Mesenchymal stem cell (in vitro differentiated cells and primary cell): ENCODE measurements at regions not wholly inside any gene's neighbourhood (a gene's known extent, or its start where the extent isn't known, plus 50 kb on each side); places are given as distances from the start of the nearest gene placed in this dataset.

Experiments used
- DNase-seq: peaks from one replicate; pipeline ENCODE4 v3.0.0-alpha.2; 2013
- H2AFZ ChIP-seq: one replicate; pipeline ENCODE4 v1.6.1; 2013; ENCODE audit warnings: low read depth, mild to moderate bottlenecking, control low read depth, inconsistent platforms, low read length, moderate library complexity
- H2AK5ac ChIP-seq: 2 replicates; pipeline ENCODE4 v1.6.1; 2013; ENCODE audit warnings: low read length, moderate library complexity, mild to moderate bottlenecking, inconsistent platforms; ENCODE audit not compliant: severe bottlenecking
- H2BK120ac ChIP-seq: one replicate; pipeline ENCODE4 v1.6.1; 2013; ENCODE audit warnings: low read depth, mild to moderate bottlenecking, inconsistent platforms, low read length, moderate library complexity
- H2BK12ac ChIP-seq, 2 experiments: one replicate each; pipeline ENCODE4 v1.6.1; 2013; ENCODE audit warnings: inconsistent platforms in 2 of 2, low read length in 2 of 2, mild to moderate bottlenecking in 2 of 2, moderate library complexity in 2 of 2, control low read depth in 1 of 2
- H2BK15ac ChIP-seq: one replicate; pipeline ENCODE4 v1.6.1; 2013; ENCODE audit warnings: mild to moderate bottlenecking, low read depth, inconsistent platforms; ENCODE audit not compliant: poor library complexity, severe bottlenecking
- H2BK5ac ChIP-seq: 2 replicates; pipeline ENCODE4 v1.6.1; 2013; ENCODE audit warnings: low read depth, mild to moderate bottlenecking, low read length, control low read depth, inconsistent platforms; ENCODE audit not compliant: poor library complexity, severe bottlenecking
- H3K14ac ChIP-seq, 2 experiments: one replicate each; pipeline ENCODE4 v1.6.1; 2013; ENCODE audit warnings: inconsistent platforms in 2 of 2, low read length in 2 of 2, control low read depth in 1 of 2, mild to moderate bottlenecking in 1 of 2, moderate library complexity in 1 of 2
- H3K18ac ChIP-seq, 2 experiments: one replicate each; pipeline ENCODE4 v1.6.1; 2013; ENCODE audit warnings: inconsistent platforms in 2 of 2, low read length in 2 of 2, control low read depth in 1 of 2, low read depth in 1 of 2, mild to moderate bottlenecking in 1 of 2
- H3K23ac ChIP-seq, 2 experiments: one replicate each; pipeline ENCODE4 v1.6.1; 2013; ENCODE audit warnings: inconsistent platforms in 2 of 2, low read length in 2 of 2, mild to moderate bottlenecking in 2 of 2, moderate library complexity in 2 of 2, control low read depth in 1 of 2
- H3K27ac ChIP-seq: 2 replicates; pipeline ENCODE4 v1.5.1; 2013; ENCODE audit warnings: mild to moderate bottlenecking, moderate library complexity, low read length, control low read depth, inconsistent platforms; ENCODE audit not compliant: poor library complexity, severe bottlenecking
- H3K27me3 ChIP-seq, 2 experiments: 2 replicates each; pipeline versions ENCODE4 v1.6.1 to v1.7.0; 2013; ENCODE audit warnings: low read length in 2 of 2, mild to moderate bottlenecking in 2 of 2, moderate library complexity in 2 of 2, control low read depth in 1 of 2, inconsistent platforms in 1 of 2; ENCODE audit not compliant: control insufficient read depth in 1 of 2, insufficient read depth in 1 of 2
- H3K36me3 ChIP-seq, 2 experiments: 2 replicates each; pipeline versions ENCODE4 v1.6.1 to v1.7.0; 2013; ENCODE audit warnings: low read length in 2 of 2, control low read depth in 1 of 2, inconsistent platforms in 1 of 2, low read depth in 1 of 2, mild to moderate bottlenecking in 1 of 2; ENCODE audit not compliant: insufficient read depth in 2 of 2, control insufficient read depth in 1 of 2
- H3K4ac ChIP-seq, 2 experiments: one replicate each; pipeline ENCODE4 v1.6.1; 2013; ENCODE audit warnings: inconsistent platforms in 2 of 2, low read length in 2 of 2, mild to moderate bottlenecking in 2 of 2, moderate library complexity in 2 of 2, control low read depth in 1 of 2, low read depth in 1 of 2
- H3K4me1 ChIP-seq: 2 replicates; pipeline ENCODE4 v1.6.1; 2013; ENCODE audit warnings: low read depth, low read length, control low read depth; ENCODE audit not compliant: control insufficient read depth, insufficient read depth
- H3K4me2 ChIP-seq: 2 replicates; pipeline ENCODE4 v1.6.1; 2013; ENCODE audit warnings: low read length, mild to moderate bottlenecking, inconsistent platforms; ENCODE audit not compliant: poor library complexity, severe bottlenecking
- H3K4me3 ChIP-seq, 2 experiments: 2 replicates each; pipeline versions ENCODE4 v1.5.1 to v1.7.0; 2013; ENCODE audit warnings: low read length in 2 of 2, mild to moderate bottlenecking in 2 of 2, control low read depth in 1 of 2, low read depth in 1 of 2; ENCODE audit not compliant: insufficient read depth in 1 of 2
- H3K79me1 ChIP-seq: replicated peaks from 2 replicates; pipeline ENCODE4 v1.6.1; 2013; ENCODE audit warnings: mild to moderate bottlenecking, control low read depth, low read length, inconsistent platforms; ENCODE audit not compliant: poor library complexity, severe bottlenecking
- H3K9ac ChIP-seq: 2 replicates; pipeline ENCODE4 v1.7.0; 2013; ENCODE audit warnings: mild to moderate bottlenecking, low read length, moderate library complexity
- H3K9me3 ChIP-seq: 2 replicates; pipeline ENCODE4 v1.7.0; 2013; ENCODE audit warnings: mild to moderate bottlenecking, low read length; ENCODE audit not compliant: control insufficient read depth
- H4K8ac ChIP-seq: one replicate; pipeline ENCODE4 v1.6.1; 2013; ENCODE audit warnings: inconsistent platforms, mild to moderate bottlenecking, low read length, moderate library complexity
- H4K91ac ChIP-seq: one replicate; pipeline ENCODE4 v1.6.1; 2013; ENCODE audit warnings: mild to moderate bottlenecking, low read length, inconsistent platforms
- WGBS: methylation state at CpG from one replicate; pipeline ENCODE4 v1.1.7; 2013; ENCODE audit warnings: mixed read lengths; 5-methylcytosine and 5-hydroxymethylcytosine counted together

GRCh38 chr12:65649126-65649525, 175.2 kb upstream of the HMGA2 start:
- H4K91ac ChIP-seq = no peak overlapping the region
- H3K4me2 ChIP-seq = no peak overlapping the region
- peak overlapping the region; percentile 5 for H2BK5ac ChIP-seq
- H3K9ac ChIP-seq = peak overlapping the region; percentile 85
- no peak overlapping the region for H3K4ac ChIP-seq
- H2BK12ac ChIP-seq = no peak overlapping the region
- H3K79me1 ChIP-seq = peaks cover 1% of the 10 kb centered on the region
- no peaks in the 10 kb centered on the region for H3K36me3 ChIP-seq
- no peak overlapping the region for H2AK5ac ChIP-seq
- 0% methylated on average over 3 of the region's 3 CpGs for WGBS
- DNase-seq = peak; percentile 94
- H3K23ac ChIP-seq = no peak overlapping the region
- no peak overlapping the region for H2BK120ac ChIP-seq
- no peak overlapping the region for H3K18ac ChIP-seq
- no peak overlapping the region for H2AFZ ChIP-seq
- no peak overlapping the region for H2BK15ac ChIP-seq
- H3K4me1 ChIP-seq = no peaks in the 10 kb centered on the region
- peak overlapping the region; percentile 72 for H3K27ac ChIP-seq
- peaks cover 2% of the 10 kb centered on the region for H3K9me3 ChIP-seq
- H3K14ac ChIP-seq = no peak overlapping the region
- no peak overlapping the region for H4K8ac ChIP-seq
- no peak overlapping the region for H3K4me3 ChIP-seq
- H3K27me3 ChIP-seq = no peaks in the 10 kb centered on the region

GRCh38 chr12:65651060-65651459, 173.2 kb upstream of the HMGA2 start:
- Histone ChIP-seq H4K91ac (no peak overlapping the region), H2BK12ac (no peak overlapping the region), H3K9ac (no peak overlapping the region), H3K36me3 (no peaks in the 10 kb centered on the region), H3K27ac (no peak overlapping the region), H3K27me3 (no peaks in the 10 kb centered on the region), H3K18ac (no peak overlapping the region), H2BK15ac (no peak overlapping the region), H4K8ac (no peak overlapping the region), H2AFZ (no peak overlapping the region), H3K4me3 (no peak overlapping the region), H3K14ac (no peak overlapping the region), H3K9me3 (peaks cover 2% of the 10 kb centered on the region), H2BK120ac (no peak overlapping the region), H3K79me1 (peaks cover 1% of the 10 kb centered on the region), H3K4me2 (no peak overlapping the region), H2BK5ac (no peak overlapping the region), H2AK5ac (peak overlapping the region; percentile 95), H3K4me1 (no peaks in the 10 kb centered on the region), H3K23ac (no peak overlapping the region), H3K4ac (no peak overlapping the region)
- 100% methylated on average over 2 of the region's 3 CpGs for WGBS
- DNase-seq = no peak

- peak overlapping the region in 1 of 2 experiments; percentile 50 for H3K4ac ChIP-seq
- no peak overlapping the region for H2BK15ac ChIP-seq
- no peak overlapping the region for H3K4me3 ChIP-seq
- peak overlapping the region; percentile 66 to 75 for H2BK12ac ChIP-seq
- H3K4me1 ChIP-seq = peaks cover 2% of the 10 kb centered on the region
- 95% methylated on average over 2 of the region's 2 CpGs for WGBS
- H2AFZ ChIP-seq = no peak overlapping the region
- H3K27me3 ChIP-seq = no peaks in the 10 kb centered on the region
- H4K8ac ChIP-seq = peak overlapping the region; percentile 23
- no peak overlapping the region for H3K14ac ChIP-seq
- H3K23ac ChIP-seq = no peak overlapping the region
- H3K36me3 ChIP-seq = no peaks in the 10 kb centered on the region
- peak overlapping the region; percentile 39 for H3K27ac ChIP-seq
- no peak for DNase-seq
- no peak overlapping the region for H3K9ac ChIP-seq
- no peak overlapping the region for H2BK120ac ChIP-seq
- H2AK5ac ChIP-seq = peak overlapping the region; percentile 35
- H4K91ac ChIP-seq = no peak overlapping the region
- H3K4me2 ChIP-seq = no peak overlapping the region
- H2BK5ac ChIP-seq = peak overlapping the region; percentile 35
- peaks cover 2% of the 10 kb centered on the region for H3K9me3 ChIP-seq
- no peaks in the 10 kb centered on the region for H3K79me1 ChIP-seq
- peak overlapping the region; percentile 14 to 26 for H3K18ac ChIP-seq
These were observed 171.0 kb upstream of the HMGA2 start for GRCh38 chr12:65653321-65653720.

GRCh38 chr12:65653946-65654629, 170.2 kb upstream of the HMGA2 start:
- 82% methylated on average over 7 of the region's 8 CpGs for WGBS

More at GRCh38 chr12:65653946-65654629, 170.2 kb upstream of the HMGA2 start:
- Histone ChIP-seq H3K23ac (no peak overlapping the region), H2BK120ac (no peak overlapping the region), H3K27me3 (no peaks in the 10 kb centered on the region), H4K8ac (peak overlapping the region; percentile 60), H4K91ac (peak overlapping the region; percentile 73), H3K4me1 (peaks cover 2% of the 10 kb centered on the region), H3K14ac (no peak overlapping the region), H3K36me3 (no peaks in the 10 kb centered on the region), H2BK15ac (no peak overlapping the region), H3K79me1 (no peaks in the 10 kb centered on the region), H3K4me2 (no peak overlapping the region), H2AFZ (no peak overlapping the region), H3K9ac (no peak overlapping the region), H2AK5ac (peak overlapping the region; percentile 29), H3K4ac (peak overlapping the region; percentile 13 to 65), H3K9me3 (peaks cover 2% of the 10 kb centered on the region), H3K4me3 (no peak overlapping the region), H2BK5ac (no peak overlapping the region), H3K27ac (peak overlapping the region; percentile 14), H3K18ac (peak overlapping the region; percentile 54 to 58), H2BK12ac (peak overlapping the region; percentile 88 to 93)
- no peak for DNase-seq
